HepG2 (cell line): ENCODE measurements at regions not wholly inside any gene's neighbourhood (a gene's known extent, or its start where the extent isn't known, plus 50 kb on each side); places are given as distances from the start of the nearest gene placed in this dataset.

Experiments used
- ATAC-seq: fragments of 200-7000 bp; cut with Tn5 transposase; 3 replicates; pipeline ENCODE4 v1.9.1; 2020; ENCODE audit warnings: mild to moderate bottlenecking, moderate library complexity
- BruUV-seq: library from RNA; stranded (reverse); fragments of 400-500 nt; replicated peaks from 2 replicates; lab custom pipeline; 2021; lab: Mats Ljungman, UMichigan
- CTCF ChIA-PET: fragments of 300-600 bp; formaldehyde crosslinking; extraction: SDS; loops from one replicate; lab custom pipeline; 2021; ENCODE audit warnings: low total read pairs, inconsistent platforms, low intra/inter-chr PET ratio; lab: Yijun Ruan, JAX
- POLR2A ChIA-PET: fragments of 350-600 bp; sonication (Branson Sonifier 250); formaldehyde crosslinking; loops from one replicate; lab custom pipeline; 2020; ENCODE audit warnings: antibody characterized with exemption, inconsistent platforms; lab: Yijun Ruan, JAX
- DNase-seq: peaks from one replicate; pipeline ENCODE4 v3.0.0-alpha.2; 2015; ENCODE audit warnings: low spot score
- FAIRE-seq: peaks from 3 replicates; lab custom pipeline; 2011; peaks lifted over from hg19 to GRCh38; lab: Jason Lieb, UNC
- H2AFZ ChIP-seq: one replicate; pipeline ENCODE4 v1.6.1; 2011; ENCODE audit warnings: low read length, inconsistent platforms
- H3K27ac ChIP-seq: fragments of 300-600 bp; 3 replicates; pipeline ENCODE4 v1.8.0; 2011; ENCODE audit warnings: mixed run types, mild to moderate bottlenecking, mixed read lengths, low read length, inconsistent platforms; ENCODE audit not compliant: insufficient read depth; ENCODE audit errors: extremely low read length
- H3K27me3 ChIP-seq, 2 experiments: fragments of 200-600 bp in 1 of 2; 2 replicates in 1 of 2; 3 replicates in 1 of 2; pipeline versions ENCODE4 v1.6.0 to v1.8.0; 2011; ENCODE audit warnings: low read length in 2 of 2, mild to moderate bottlenecking in 2 of 2, moderate library complexity in 2 of 2, inconsistent platforms in 1 of 2; ENCODE audit not compliant: insufficient read depth in 2 of 2, control insufficient read depth in 1 of 2
- H3K36me3 ChIP-seq, 2 experiments: fragments of 200-600 bp in 1 of 2; replicated peaks in 1 of 2; 2 replicates in 1 of 2; 3 replicates in 1 of 2; pipeline versions ENCODE4 v1.5.1 to v1.8.0; 2011; ENCODE audit warnings: low read length in 2 of 2, inconsistent platforms in 1 of 2; ENCODE audit not compliant: insufficient read depth in 2 of 2, control insufficient read depth in 1 of 2
- H3K4me1 ChIP-seq: 2 replicates; pipeline ENCODE4 v1.5.1; 2012; ENCODE audit warnings: low read length, inconsistent platforms; ENCODE audit not compliant: insufficient read depth
- H3K4me2 ChIP-seq: 2 replicates; pipeline ENCODE4 v1.6.0; 2011; ENCODE audit warnings: low read depth, low read length, inconsistent platforms
- H3K4me3 ChIP-seq, 3 experiments: fragments of 200-600 bp in 1 of 3; sonication (generic), shearing (Covaris generic) in 1 of 3; replicated peaks in 1 of 3; 2 replicates each; pipeline ENCODE4 v1.5.1; 2011 to 2016; ENCODE audit warnings: low read length in 3 of 3, inconsistent platforms in 2 of 3, low read depth in 2 of 3, mild to moderate bottlenecking in 2 of 3, control low read depth in 1 of 3, mixed read lengths in 1 of 3; ENCODE audit not compliant: insufficient read depth in 1 of 3
- H3K79me2 ChIP-seq: one replicate; pipeline ENCODE4 v1.6.1; 2011; ENCODE audit warnings: low read length, inconsistent platforms; ENCODE audit not compliant: insufficient read depth
- H3K9ac ChIP-seq: 2 replicates; pipeline ENCODE4 v1.6.0; 2011; ENCODE audit warnings: mild to moderate bottlenecking, low read depth, low read length, inconsistent platforms; ENCODE audit not compliant: insufficient read depth
- H3K9me3 ChIP-seq: 2 replicates; pipeline ENCODE4 v1.5.1; 2012; ENCODE audit warnings: mild to moderate bottlenecking, low read length
- H4K20me1 ChIP-seq: 2 replicates; pipeline ENCODE4 v1.6.0; 2011; ENCODE audit warnings: inconsistent platforms, mild to moderate bottlenecking, low read length, moderate library complexity; ENCODE audit not compliant: insufficient read depth
- AGO1 ChIP-seq: fragments of 200-400 bp; formaldehyde crosslinking; IDR thresholded peaks from 2 replicates; pipeline ENCODE4 v1.6.1; 2017; ENCODE audit warnings: mild to moderate bottlenecking, low read depth, low read length, moderate library complexity; ENCODE audit not compliant: poor library complexity, severe bottlenecking
- ATF3 ChIP-seq: sonication (generic); formaldehyde crosslinking; IDR thresholded peaks from 2 replicates; pipeline ENCODE4 v1.4.0; 2020; ENCODE audit warnings: missing genetic modification reagents
- CBFB ChIP-seq: sonication (generic); formaldehyde crosslinking; IDR thresholded peaks from 2 replicates; pipeline ENCODE4 v1.4.0; 2020; ENCODE audit warnings: missing genetic modification reagents
- CBX2 ChIP-seq, 2 experiments: fragments of 200-600 bp in 1 of 2; sonication (generic); formaldehyde crosslinking in 1 of 2; IDR thresholded peaks; 2 replicates each; pipeline versions ENCODE4 v1.7.0 to v1.8.1; 2018 to 2022; ENCODE audit warnings: low read depth in 2 of 2, low read length in 1 of 2, mild to moderate bottlenecking in 1 of 2, missing genetic modification reagents in 1 of 2
- CREBL2 ChIP-seq: sonication (generic); formaldehyde crosslinking; IDR thresholded peaks from 2 replicates; pipeline ENCODE4 v1.8.1; 2023; ENCODE audit warnings: missing genetic modification reagents, mild to moderate bottlenecking, borderline replicate concordance
- HMG20B ChIP-seq: conservative IDR thresholded peaks from 2 replicates; pipeline ENCODE4 v1.6.1; 2016; ENCODE audit warnings: missing genetic modification reagents, missing compliant biosample characterization
- MBNL3 ChIP-seq: fragments of 250-450 bp; sonication (Bioruptor Pico); conservative IDR thresholded peaks from 2 replicates; pipeline ENCODE4 v1.8.0; 2022; ENCODE audit warnings: mild to moderate bottlenecking, inconsistent platforms
- NR0B2 ChIP-seq: sonication (generic); formaldehyde crosslinking; IDR thresholded peaks from 2 replicates; pipeline ENCODE4 v1.4.0; 2020; ENCODE audit warnings: mild to moderate bottlenecking, missing genetic modification reagents
- PRMT3 ChIP-seq: sonication (generic); formaldehyde crosslinking; IDR thresholded peaks from 2 replicates; pipeline ENCODE4 v1.8.1; 2022; ENCODE audit warnings: low read depth, mild to moderate bottlenecking, moderate library complexity, missing genetic modification reagents, borderline replicate concordance
- U2AF1 ChIP-seq: fragments of 200-400 bp; formaldehyde crosslinking; optimal IDR thresholded peaks from 2 replicates; pipeline ENCODE3; 2017; ENCODE audit warnings: mild to moderate bottlenecking, low read depth, low read length
- ZKSCAN1 ChIP-seq: fragments of 150-350 bp; IDR thresholded peaks from 2 replicates; pipeline ENCODE4 v1.6.1; 2014; ENCODE audit warnings: low read length
- ZNF143 ChIP-seq: sonication (generic); formaldehyde crosslinking; IDR thresholded peaks from 2 replicates; pipeline ENCODE4 v1.4.0; 2020; ENCODE audit warnings: missing genetic modification reagents
- ZNF354B ChIP-seq: sonication (generic); formaldehyde crosslinking; IDR thresholded peaks from 2 replicates; pipeline ENCODE4 v1.8.0; 2022; ENCODE audit warnings: mild to moderate bottlenecking, missing genetic modification reagents
- ZNF430 ChIP-seq: sonication (generic); formaldehyde crosslinking; IDR thresholded peaks from 2 replicates; pipeline ENCODE4 v1.9.0; 2021; ENCODE audit warnings: mild to moderate bottlenecking, missing genetic modification reagents
- ZNF589 ChIP-seq: sonication (generic); formaldehyde crosslinking; conservative IDR thresholded peaks from 2 replicates; pipeline ENCODE4 v1.8.0; 2022; ENCODE audit warnings: mild to moderate bottlenecking, moderate library complexity, missing genetic modification reagents
- WGBS: methylation state at CpG from one replicate; pipeline ENCODE4 v1.1.6; 2017; ENCODE audit warnings: low lambda C conversion rate; 5-methylcytosine and 5-hydroxymethylcytosine counted together
- in situ Hi-C: cut with HindIII; loops from 2 replicates; pipeline ENCODE4 v1.10.0; 2017; ENCODE audit warnings: low pct_unique_long_range_greater_than_20kb; ENCODE audit not compliant: extremely low pct_ligation_motif_present
- intact Hi-C: fragments of 100-400 bp; cut with micrococcal nuclease; formaldehyde crosslinking; loops from one replicate; pipeline ENCODE4 v1.10.0; 2022; ENCODE audit not compliant: unreplicated experiment
- TF ChIP-seq, protein P1 (sequence below), 2 experiments: fragments of 450-650 bp in 1 of 2; sonication (generic) in 1 of 2; formaldehyde crosslinking; IDR thresholded peaks; 2 replicates each; pipeline versions ENCODE4 v1.5.0 to v1.8.0; 2020 to 2022; ENCODE audit warnings: mild to moderate bottlenecking in 1 of 2, missing genetic modification reagents in 1 of 2
- TF ChIP-seq, protein P2 (sequence below): sonication (generic); formaldehyde crosslinking; IDR thresholded peaks from 2 replicates; pipeline ENCODE4 v1.4.0; 2020; ENCODE audit warnings: mild to moderate bottlenecking, missing genetic modification reagents

GRCh38 chr9:135256581-135257354 is 169.3 kb downstream of the OLFM1 start:
- FAIRE-seq (no peak), ATAC-seq (no peak), DNase-seq (no peak)
- no peaks in the 10 kb centered on the region for H3K9me3 ChIP-seq
- ChIA-PET POLR2A (no interaction called here), CTCF (no interaction called here)
- H3K27ac ChIP-seq = no peak overlapping the region
- intact Hi-C loops (no loop called here), in situ Hi-C loops (no loop called here)
- 34% methylated on average over 13 of the region's 26 CpGs for WGBS
- H3K4me2 ChIP-seq = no peak overlapping the region
- peaks cover 4 to 58% of the 10 kb centered on the region in 2 experiments; a peak in 3 of 5 replicates for H3K27me3 ChIP-seq
- no peak overlapping the region for H3K9ac ChIP-seq
- BruUV-seq = no TSS peak
- no peaks in the 10 kb centered on the region for H4K20me1 ChIP-seq
- no peak overlapping the region for H3K4me3 ChIP-seq
- no peaks in the 10 kb centered on the region for H3K36me3 ChIP-seq
- TF ChIP-seq ATF3 (no peak), ZNF143 (CRISPR knock-in tag) (no peak), ZKSCAN1 (no peak), CREBL2 (CRISPR knock-in tag) (no peak), NR0B2 (no peak), U2AF1 (no peak)
- no peak overlapping the region for H2AFZ ChIP-seq
- H3K4me1 ChIP-seq = no peaks in the 10 kb centered on the region
- no peaks in the 10 kb centered on the region for H3K79me2 ChIP-seq

GRCh38 chr9:135258461-135258860 is 171.0 kb downstream of the OLFM1 start:
- Histone ChIP-seq H2AFZ (no peak overlapping the region), H3K27ac (no peak overlapping the region), H4K20me1 (no peaks in the 10 kb centered on the region), H3K27me3 (peaks cover 1 to 57% of the 10 kb centered on the region in 2 experiments; a peak in 3 of 5 replicates), H3K4me1 (no peaks in the 10 kb centered on the region), H3K9ac (no peak overlapping the region), H3K36me3 (no peaks in the 10 kb centered on the region), H3K4me3 (no peak overlapping the region), H3K9me3 (no peaks in the 10 kb centered on the region), H3K4me2 (no peak overlapping the region), H3K79me2 (no peaks in the 10 kb centered on the region)
- no peak for FAIRE-seq
- ATAC-seq = no peak
- intact Hi-C loops = no loop called here
- in situ Hi-C loops = no loop called here
- BruUV-seq = no TSS peak
- DNase-seq = no peak
- WGBS = 67% methylated on average over 17 of the region's 23 CpGs
- ChIA-PET CTCF (no interaction called here), POLR2A (no interaction called here)
- TF ChIP-seq AGO1 (no peak), CBFB (CRISPR knock-in tag) (no peak), HMG20B (CRISPR knock-in tag) (no peak), ZNF430 (CRISPR knock-in tag) (no peak), PRMT3 (CRISPR knock-in tag) (no peak), MBNL3 (no peak), ZNF354B (CRISPR knock-in tag) (no peak), ZNF589 (CRISPR knock-in tag) (no peak), CBX2 (IDR thresholded peaks at IDR 0.05; ENCODE audit: low read depth, low read length) (no peak), CBX2 (CRISPR knock-in tag; IDR thresholded peaks at IDR 0.05; ENCODE audit: low read depth) (no peak)
- TF ChIP-seq, protein P1, sequence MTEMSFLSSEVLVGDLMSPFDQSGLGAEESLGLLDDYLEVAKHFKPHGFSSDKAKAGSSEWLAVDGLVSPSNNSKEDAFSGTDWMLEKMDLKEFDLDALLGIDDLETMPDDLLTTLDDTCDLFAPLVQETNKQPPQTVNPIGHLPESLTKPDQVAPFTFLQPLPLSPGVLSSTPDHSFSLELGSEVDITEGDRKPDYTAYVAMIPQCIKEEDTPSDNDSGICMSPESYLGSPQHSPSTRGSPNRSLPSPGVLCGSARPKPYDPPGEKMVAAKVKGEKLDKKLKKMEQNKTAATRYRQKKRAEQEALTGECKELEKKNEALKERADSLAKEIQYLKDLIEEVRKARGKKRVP (CRISPR knock-in tag; IDR thresholded peaks at IDR 0.05) = no peak
- TF ChIP-seq, protein P2, sequence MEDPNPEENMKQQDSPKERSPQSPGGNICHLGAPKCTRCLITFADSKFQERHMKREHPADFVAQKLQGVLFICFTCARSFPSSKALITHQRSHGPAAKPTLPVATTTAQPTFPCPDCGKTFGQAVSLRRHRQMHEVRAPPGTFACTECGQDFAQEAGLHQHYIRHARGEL (CRISPR knock-in tag) = no peak
